ENCODE measurements at regions not wholly inside any gene's neighbourhood (a gene's known extent, or its start where the extent isn't known, plus 50 kb on each side); places are given as distances from the start of the nearest gene placed in this dataset.

DNA sequence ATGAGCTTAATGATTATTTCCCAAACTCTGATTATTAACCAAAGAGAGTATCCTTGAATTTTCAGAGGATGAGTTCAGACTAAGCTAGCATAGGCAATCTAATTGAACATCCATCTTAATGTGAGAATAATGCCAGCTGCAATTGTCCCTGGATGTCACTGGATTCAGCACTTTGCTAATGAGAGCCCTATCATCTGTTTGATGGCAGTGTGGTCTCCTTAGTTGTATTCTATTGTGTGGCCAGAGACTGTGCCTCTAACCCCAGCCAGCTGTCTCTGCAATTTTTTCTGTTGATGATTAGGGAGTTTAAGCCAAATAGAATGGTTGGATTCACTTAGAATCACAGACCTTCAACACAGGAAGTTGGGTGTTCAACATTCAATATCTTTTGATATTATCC is 1249.5 kb downstream of the FAM181B start:
- TF ChIP-seq POLR2A (IDR thresholded peaks at IDR 0.05), result no peak
- TF ChIP-seq, protein P1, sequence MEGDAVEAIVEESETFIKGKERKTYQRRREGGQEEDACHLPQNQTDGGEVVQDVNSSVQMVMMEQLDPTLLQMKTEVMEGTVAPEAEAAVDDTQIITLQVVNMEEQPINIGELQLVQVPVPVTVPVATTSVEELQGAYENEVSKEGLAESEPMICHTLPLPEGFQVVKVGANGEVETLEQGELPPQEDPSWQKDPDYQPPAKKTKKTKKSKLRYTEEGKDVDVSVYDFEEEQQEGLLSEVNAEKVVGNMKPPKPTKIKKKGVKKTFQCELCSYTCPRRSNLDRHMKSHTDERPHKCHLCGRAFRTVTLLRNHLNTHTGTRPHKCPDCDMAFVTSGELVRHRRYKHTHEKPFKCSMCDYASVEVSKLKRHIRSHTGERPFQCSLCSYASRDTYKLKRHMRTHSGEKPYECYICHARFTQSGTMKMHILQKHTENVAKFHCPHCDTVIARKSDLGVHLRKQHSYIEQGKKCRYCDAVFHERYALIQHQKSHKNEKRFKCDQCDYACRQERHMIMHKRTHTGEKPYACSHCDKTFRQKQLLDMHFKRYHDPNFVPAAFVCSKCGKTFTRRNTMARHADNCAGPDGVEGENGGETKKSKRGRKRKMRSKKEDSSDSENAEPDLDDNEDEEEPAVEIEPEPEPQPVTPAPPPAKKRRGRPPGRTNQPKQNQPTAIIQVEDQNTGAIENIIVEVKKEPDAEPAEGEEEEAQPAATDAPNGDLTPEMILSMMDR (IDR thresholded peaks at IDR 0.05), result no peak
